ENCODE measurements at regions not wholly inside any gene's neighbourhood (a gene's known extent, or its start where the extent isn't known, plus 50 kb on each side); places are given as distances from the start of the nearest gene placed in this dataset.

GRCh38 chr5:2871282-2871681 is 119.8 kb upstream of the IRX2 start:
- Histone ChIP-seq H3K9me3 (replicated peaks; ENCODE audit: control insufficient read depth, insufficient read depth, low read length) (no peaks in the 10 kb centered on the region; the same call in 2 of the 3 replicates), H3K27ac (ENCODE audit: control insufficient read depth, insufficient read depth) (no peak overlapping the region), H3K79me2 (ENCODE audit: control insufficient read depth, insufficient read depth, low read length) (no peaks in the 10 kb centered on the region), H3K36me3 (ENCODE audit: control insufficient read depth in 2 of 2, insufficient read depth in 2 of 2, low read length in 1 of 2) (no peaks in the 10 kb centered on the region), H3K4me1 (ENCODE audit: control insufficient read depth, insufficient read depth, low read length) (no peaks in the 10 kb centered on the region), H3K27me3 (replicated peaks in 1 of 2; ENCODE audit: control insufficient read depth in 2 of 2, insufficient read depth in 2 of 2, low read length in 1 of 2) (no peaks in the 10 kb centered on the region), H3K4me3 (no peak overlapping the region), H3K9ac (ENCODE audit: control insufficient read depth, insufficient read depth, low read length) (no peak overlapping the region), H2AFZ (ENCODE audit: control insufficient read depth, low read depth, low read length) (no peak overlapping the region), H4K20me1 (ENCODE audit: control insufficient read depth, insufficient read depth) (no peaks in the 10 kb centered on the region), H3K4me2 (ENCODE audit: control insufficient read depth, insufficient read depth) (no peak overlapping the region)
- ChIA-PET CTCF (no interaction called here), SMC1A (ENCODE audit: uncharacterized antibody, unreplicated experiment) (no interaction called here), RAD21 (ENCODE audit: unreplicated experiment) (no interaction called here), POLR2A (no interaction called here)
- TF ChIP-seq EGR1 (IDR thresholded peaks at IDR 0.05; ENCODE audit: borderline replicate concordance in 1 of 2, low read depth in 2 of 2, low read length in 2 of 2) (no peak), JUNB (IDR thresholded peaks at IDR 0.05) (no peak), CTCF (IDR thresholded peaks at IDR 0.05 in 2 of 3, conservative IDR thresholded peaks at IDR 0.05 in 1 of 3; ENCODE audit: control insufficient read depth in 2 of 3, extremely low read depth in 1 of 3, insufficient read depth in 1 of 3, low read depth in 3 of 3, low read length in 3 of 3) (no peak), RFX5 (IDR thresholded peaks at IDR 0.05; ENCODE audit: low read depth, low read length) (no peak), ETV6 (conservative IDR thresholded peaks at IDR 0.05 in 1 of 2, IDR thresholded peaks at IDR 0.05 in 1 of 2; ENCODE audit: borderline replicate concordance in 1 of 2, low read depth in 1 of 2) (no peak)
- TF ChIP-seq, protein P1, sequence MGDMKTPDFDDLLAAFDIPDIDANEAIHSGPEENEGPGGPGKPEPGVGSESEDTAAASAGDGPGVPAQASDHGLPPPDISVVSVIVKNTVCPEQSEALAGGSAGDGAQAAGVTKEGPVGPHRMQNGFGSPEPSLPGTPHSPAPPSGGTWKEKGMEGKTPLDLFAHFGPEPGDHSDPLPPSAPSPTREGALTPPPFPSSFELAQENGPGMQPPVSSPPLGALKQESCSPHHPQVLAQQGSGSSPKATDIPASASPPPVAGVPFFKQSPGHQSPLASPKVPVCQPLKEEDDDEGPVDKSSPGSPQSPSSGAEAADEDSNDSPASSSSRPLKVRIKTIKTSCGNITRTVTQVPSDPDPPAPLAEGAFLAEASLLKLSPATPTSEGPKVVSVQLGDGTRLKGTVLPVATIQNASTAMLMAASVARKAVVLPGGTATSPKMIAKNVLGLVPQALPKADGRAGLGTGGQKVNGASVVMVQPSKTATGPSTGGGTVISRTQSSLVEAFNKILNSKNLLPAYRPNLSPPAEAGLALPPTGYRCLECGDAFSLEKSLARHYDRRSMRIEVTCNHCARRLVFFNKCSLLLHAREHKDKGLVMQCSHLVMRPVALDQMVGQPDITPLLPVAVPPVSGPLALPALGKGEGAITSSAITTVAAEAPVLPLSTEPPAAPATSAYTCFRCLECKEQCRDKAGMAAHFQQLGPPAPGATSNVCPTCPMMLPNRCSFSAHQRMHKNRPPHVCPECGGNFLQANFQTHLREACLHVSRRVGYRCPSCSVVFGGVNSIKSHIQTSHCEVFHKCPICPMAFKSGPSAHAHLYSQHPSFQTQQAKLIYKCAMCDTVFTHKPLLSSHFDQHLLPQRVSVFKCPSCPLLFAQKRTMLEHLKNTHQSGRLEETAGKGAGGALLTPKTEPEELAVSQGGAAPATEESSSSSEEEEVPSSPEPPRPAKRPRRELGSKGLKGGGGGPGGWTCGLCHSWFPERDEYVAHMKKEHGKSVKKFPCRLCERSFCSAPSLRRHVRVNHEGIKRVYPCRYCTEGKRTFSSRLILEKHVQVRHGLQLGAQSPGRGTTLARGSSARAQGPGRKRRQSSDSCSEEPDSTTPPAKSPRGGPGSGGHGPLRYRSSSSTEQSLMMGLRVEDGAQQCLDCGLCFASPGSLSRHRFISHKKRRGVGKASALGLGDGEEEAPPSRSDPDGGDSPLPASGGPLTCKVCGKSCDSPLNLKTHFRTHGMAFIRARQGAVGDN (IDR thresholded peaks at IDR 0.05): no peak
- ATAC-seq (no peak), DNase-seq (ENCODE audit: low read depth, low spot score) (no peak), FAIRE-seq (no peak)
- in situ Hi-C loops (cut with MboI) (no loop called here), intact Hi-C loops (cut with micrococcal nuclease; ENCODE audit: unreplicated experiment) (no loop called here)
- WGBS (ENCODE audit: insufficient coverage, insufficient replicate concordance, low lambda C conversion rate, missing lambda C conversion rate): 23% methylated on average over 2 of the region's 2 CpGs
- no TSS peak for BruUV-seq (replicated peaks)
